HL-60 (cell line): ENCODE measurements at regions not wholly inside any gene's neighbourhood (a gene's known extent, or its start where the extent isn't known, plus 50 kb on each side); places are given as distances from the start of the nearest gene placed in this dataset.

Experiments used
- DNase-seq, 2 experiments: peaks; one replicate each; pipeline ENCODE4 v3.0.0-alpha.2; 2010 to 2020; ENCODE audit warnings: low read depth in 1 of 2, low spot score in 1 of 2
- H3K27ac ChIP-seq: fragments of 250-450 bp; sonication (Bioruptor Pico); replicated peaks from 2 replicates; pipeline ENCODE4 v1.5.1; 2020; ENCODE audit warnings: mild to moderate bottlenecking, moderate library complexity
- H3K27me3 ChIP-seq: fragments of 250-450 bp; sonication (Bioruptor Pico); 2 replicates; pipeline ENCODE4 v1.5.1; 2021; ENCODE audit warnings: mild to moderate bottlenecking, moderate library complexity; ENCODE audit not compliant: insufficient read depth, poor library complexity, severe bottlenecking
- H3K4me3 ChIP-seq: replicated peaks from 2 replicates; pipeline ENCODE4 v1.5.1; 2011; ENCODE audit warnings: mild to moderate bottlenecking, control low read depth, low read length; ENCODE audit not compliant: insufficient read depth
- GABPA ChIP-seq: IDR thresholded peaks from 2 replicates; pipeline ENCODE4 v1.6.1; 2012; ENCODE audit warnings: low read depth
- POLR2AphosphoS5 ChIP-seq: IDR thresholded peaks from 2 replicates; pipeline ENCODE4 v1.6.1; 2012; ENCODE audit warnings: low read depth
- SPI1 ChIP-seq: IDR thresholded peaks from 2 replicates; pipeline ENCODE4 v1.6.1; 2012; ENCODE audit warnings: low read depth, mild to moderate bottlenecking, borderline replicate concordance
- TF ChIP-seq, protein P1 (sequence below): IDR thresholded peaks from 2 replicates; pipeline ENCODE4 v1.6.1; 2012; ENCODE audit warnings: low read depth; ENCODE audit not compliant: insufficient replicate concordance
- TF ChIP-seq, protein P2 (sequence below): IDR thresholded peaks from one replicate; pipeline ENCODE4 v1.5.1; 2011; ENCODE audit warnings: low read length, control low read depth, inconsistent platforms; ENCODE audit not compliant: insufficient read depth

DNA sequence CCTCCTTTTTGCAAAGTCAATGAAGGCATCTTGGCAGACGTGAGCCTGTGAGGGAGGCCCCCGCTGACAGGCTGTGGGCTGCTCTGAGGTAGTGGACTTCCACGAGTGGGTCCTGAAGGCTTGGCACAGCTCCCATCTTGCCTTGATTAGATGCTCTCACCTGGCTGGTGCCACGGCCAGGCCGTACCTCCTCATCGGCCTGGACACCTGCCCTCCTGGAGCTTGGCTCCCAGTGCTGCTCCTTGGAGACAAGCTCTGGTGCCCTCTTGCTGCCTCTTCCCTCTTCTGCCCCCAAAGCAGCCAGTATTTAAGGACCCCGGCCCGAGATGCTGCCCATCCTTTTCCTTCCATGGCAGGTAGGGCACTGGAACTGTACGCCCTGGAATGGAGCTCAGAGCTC is 93.5 kb downstream of the ERMARD start:
- Histone ChIP-seq H3K27ac (no peak overlapping the region), H3K4me3 (no peak overlapping the region), H3K27me3 (peaks cover 3% of the 10 kb centered on the region)
- TF ChIP-seq SPI1 (no peak), GABPA (no peak), POLR2AphosphoS5 (no peak)
- TF ChIP-seq, protein P1, sequence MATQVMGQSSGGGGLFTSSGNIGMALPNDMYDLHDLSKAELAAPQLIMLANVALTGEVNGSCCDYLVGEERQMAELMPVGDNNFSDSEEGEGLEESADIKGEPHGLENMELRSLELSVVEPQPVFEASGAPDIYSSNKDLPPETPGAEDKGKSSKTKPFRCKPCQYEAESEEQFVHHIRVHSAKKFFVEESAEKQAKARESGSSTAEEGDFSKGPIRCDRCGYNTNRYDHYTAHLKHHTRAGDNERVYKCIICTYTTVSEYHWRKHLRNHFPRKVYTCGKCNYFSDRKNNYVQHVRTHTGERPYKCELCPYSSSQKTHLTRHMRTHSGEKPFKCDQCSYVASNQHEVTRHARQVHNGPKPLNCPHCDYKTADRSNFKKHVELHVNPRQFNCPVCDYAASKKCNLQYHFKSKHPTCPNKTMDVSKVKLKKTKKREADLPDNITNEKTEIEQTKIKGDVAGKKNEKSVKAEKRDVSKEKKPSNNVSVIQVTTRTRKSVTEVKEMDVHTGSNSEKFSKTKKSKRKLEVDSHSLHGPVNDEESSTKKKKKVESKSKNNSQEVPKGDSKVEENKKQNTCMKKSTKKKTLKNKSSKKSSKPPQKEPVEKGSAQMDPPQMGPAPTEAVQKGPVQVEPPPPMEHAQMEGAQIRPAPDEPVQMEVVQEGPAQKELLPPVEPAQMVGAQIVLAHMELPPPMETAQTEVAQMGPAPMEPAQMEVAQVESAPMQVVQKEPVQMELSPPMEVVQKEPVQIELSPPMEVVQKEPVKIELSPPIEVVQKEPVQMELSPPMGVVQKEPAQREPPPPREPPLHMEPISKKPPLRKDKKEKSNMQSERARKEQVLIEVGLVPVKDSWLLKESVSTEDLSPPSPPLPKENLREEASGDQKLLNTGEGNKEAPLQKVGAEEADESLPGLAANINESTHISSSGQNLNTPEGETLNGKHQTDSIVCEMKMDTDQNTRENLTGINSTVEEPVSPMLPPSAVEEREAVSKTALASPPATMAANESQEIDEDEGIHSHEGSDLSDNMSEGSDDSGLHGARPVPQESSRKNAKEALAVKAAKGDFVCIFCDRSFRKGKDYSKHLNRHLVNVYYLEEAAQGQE, result no peak
- TF ChIP-seq, protein P2, sequence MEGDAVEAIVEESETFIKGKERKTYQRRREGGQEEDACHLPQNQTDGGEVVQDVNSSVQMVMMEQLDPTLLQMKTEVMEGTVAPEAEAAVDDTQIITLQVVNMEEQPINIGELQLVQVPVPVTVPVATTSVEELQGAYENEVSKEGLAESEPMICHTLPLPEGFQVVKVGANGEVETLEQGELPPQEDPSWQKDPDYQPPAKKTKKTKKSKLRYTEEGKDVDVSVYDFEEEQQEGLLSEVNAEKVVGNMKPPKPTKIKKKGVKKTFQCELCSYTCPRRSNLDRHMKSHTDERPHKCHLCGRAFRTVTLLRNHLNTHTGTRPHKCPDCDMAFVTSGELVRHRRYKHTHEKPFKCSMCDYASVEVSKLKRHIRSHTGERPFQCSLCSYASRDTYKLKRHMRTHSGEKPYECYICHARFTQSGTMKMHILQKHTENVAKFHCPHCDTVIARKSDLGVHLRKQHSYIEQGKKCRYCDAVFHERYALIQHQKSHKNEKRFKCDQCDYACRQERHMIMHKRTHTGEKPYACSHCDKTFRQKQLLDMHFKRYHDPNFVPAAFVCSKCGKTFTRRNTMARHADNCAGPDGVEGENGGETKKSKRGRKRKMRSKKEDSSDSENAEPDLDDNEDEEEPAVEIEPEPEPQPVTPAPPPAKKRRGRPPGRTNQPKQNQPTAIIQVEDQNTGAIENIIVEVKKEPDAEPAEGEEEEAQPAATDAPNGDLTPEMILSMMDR, result no peak
- no peak for DNase-seq

DNA sequence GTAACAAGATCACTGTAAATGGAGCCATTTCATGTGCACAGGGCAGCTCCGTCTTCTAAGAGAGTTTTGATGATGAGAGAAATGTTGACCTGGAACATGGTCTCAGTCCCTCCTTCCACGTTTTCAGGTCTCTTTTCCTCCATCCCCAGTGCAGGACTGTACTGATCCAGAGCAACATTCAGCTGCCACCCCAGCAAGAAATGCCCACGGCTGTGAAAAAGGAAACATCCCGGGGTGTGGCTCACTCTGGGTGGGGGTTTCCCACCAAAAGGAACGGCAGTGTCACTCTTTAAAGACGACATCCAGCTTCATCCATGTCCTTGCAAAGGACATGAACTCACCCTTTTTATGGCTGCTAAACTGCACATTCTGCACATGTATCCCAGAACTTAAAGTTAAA is 92.6 kb downstream of the ERMARD start:
- no peak for DNase-seq
- H3K27ac ChIP-seq, result no peak overlapping the region
- no peak for TF ChIP-seq SPI1
- TF ChIP-seq, protein P2, result no peak
- no peak for TF ChIP-seq GABPA
- TF ChIP-seq, protein P1, result no peak
- no peak for TF ChIP-seq POLR2AphosphoS5
- no peak overlapping the region for H3K4me3 ChIP-seq
- peaks cover 3% of the 10 kb centered on the region for H3K27me3 ChIP-seq

DNA sequence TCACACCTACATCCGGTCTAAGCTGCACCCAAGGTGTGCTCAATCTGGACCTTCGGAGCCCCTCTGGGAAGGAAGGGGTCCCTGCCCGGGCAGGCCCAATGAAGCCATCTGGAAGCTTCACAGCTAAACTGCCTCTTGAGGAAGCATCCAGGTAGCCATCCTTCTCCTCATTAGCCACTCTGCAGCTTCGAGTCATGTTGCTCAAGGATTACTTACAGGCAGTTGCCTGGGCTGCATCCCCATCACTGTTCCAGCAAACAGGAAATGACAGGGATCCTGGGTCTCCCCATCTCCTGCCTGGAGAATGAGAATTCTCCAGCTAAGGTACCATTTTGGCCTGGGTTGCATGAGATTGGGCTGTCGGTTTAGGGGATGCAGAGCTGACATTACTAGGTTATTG is 91.7 kb downstream of the ERMARD start:
- H3K27me3 ChIP-seq, result peaks cover 3% of the 10 kb centered on the region
- no peak overlapping the region for H3K27ac ChIP-seq
- H3K4me3 ChIP-seq, result no peak overlapping the region
- TF ChIP-seq POLR2AphosphoS5 (no peak), GABPA (no peak), SPI1 (no peak)
- TF ChIP-seq, protein P1, result no peak
- TF ChIP-seq, protein P2, result no peak
- DNase-seq, result no peak
